Activated CD8-positive, alpha-beta T cell treated with anti-CD3 and anti-CD28 coated beads for 36 hours (primary cell): ENCODE measurements at regions not wholly inside any gene's neighbourhood (a gene's known extent, or its start where the extent isn't known, plus 50 kb on each side); places are given as distances from the start of the nearest gene placed in this dataset.
"Not testable (repeated sequence)": the region's sequence is repeated elsewhere in the genome, so short reads cannot be mapped to it uniquely, and the experiment has no call there.

Experiments used
- ATAC-seq: fragments of 200-7000 bp; cut with Tn5 transposase; one replicate; pipeline ENCODE4 v1.10.0; 2021; ENCODE audit warnings: mild to moderate bottlenecking, moderate library complexity
- CTCF ChIA-PET: fragments of 350-600 bp; sonication (Branson Sonifier 250); formaldehyde crosslinking; loops from one replicate; lab custom pipeline; 2021; ENCODE audit warnings: antibody characterized with exemption; lab: Charles Lee
- POLR2A ChIA-PET: fragments of 350-600 bp; sonication (Branson Sonifier 250); formaldehyde crosslinking; loops from one replicate; lab custom pipeline; 2021; ENCODE audit warnings: antibody characterized with exemption; lab: Charles Lee
- DNase-seq: peaks from one replicate; pipeline ENCODE4 v3.0.0-alpha.2; 2020
- H3K27ac Mint-ChIP-seq: one replicate; pipeline ENCODE4 v1.8.0; 2021; ENCODE audit warnings: mild to moderate bottlenecking, mixed read lengths
- H3K27me3 Mint-ChIP-seq: one replicate; pipeline ENCODE4 v1.8.0; 2021; ENCODE audit warnings: mixed read lengths
- H3K36me3 Mint-ChIP-seq: one replicate; pipeline ENCODE4 v1.8.0; 2021; ENCODE audit warnings: low read depth, mixed read lengths
- H3K4me1 Mint-ChIP-seq: one replicate; pipeline ENCODE4 v1.8.0; 2021; ENCODE audit warnings: low read depth, mixed read lengths
- H3K4me3 Mint-ChIP-seq: one replicate; pipeline ENCODE4 v1.8.0; 2021; ENCODE audit warnings: mild to moderate bottlenecking, moderate library complexity, mixed read lengths
- H3K9me3 Mint-ChIP-seq: one replicate; pipeline ENCODE4 v1.8.0; 2021; ENCODE audit warnings: mixed read lengths
- intact Hi-C: fragments of 100-400 bp; cut with micrococcal nuclease; formaldehyde crosslinking; loops from one replicate; pipeline ENCODE4 v1.10.0; 2022
- TF ChIP-seq, protein P1 (sequence below): fragments of 200-600 bp; IDR thresholded peaks from one replicate; pipeline ENCODE4 v1.8.0; 2022; ENCODE audit warnings: antibody characterized with exemption, mild to moderate bottlenecking

DNA sequence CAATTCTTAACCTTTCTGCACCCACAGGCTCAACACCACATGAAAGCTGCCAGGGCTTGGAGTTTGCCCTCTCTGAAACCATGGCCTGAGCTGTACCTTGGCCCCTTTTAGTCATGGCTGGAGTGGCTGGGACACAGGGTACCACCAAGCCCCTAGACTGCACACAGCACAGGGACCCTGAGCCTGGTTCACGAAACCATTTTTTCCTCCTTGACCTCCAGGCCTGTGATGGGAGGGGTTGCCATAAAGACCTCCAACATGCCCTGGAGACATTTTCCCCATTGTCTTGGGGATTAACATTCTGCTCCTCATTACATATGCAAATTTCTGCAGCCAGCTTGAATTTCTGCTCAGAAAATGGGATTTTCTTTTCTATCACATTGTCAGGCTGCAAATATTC, 113.4 kb downstream of the XPNPEP1 start:
- POLR2A ChIA-PET, ATAC-seq, DNase-seq, H3K27ac Mint-ChIP-seq, H3K27me3 Mint-ChIP-seq, intact Hi-C loops, H3K4me1 Mint-ChIP-seq, H3K36me3 Mint-ChIP-seq, H3K4me3 Mint-ChIP-seq: not testable (repeated sequence)
- CTCF ChIA-PET, result interaction anchor here (1.1 kb wide), 1 partner anchor 14 kb away, joined by 3 read pairs; no protein-coding TSS in a partner anchor
- peaks cover 15% of the 10 kb centered on the region for H3K9me3 Mint-ChIP-seq

DNA sequence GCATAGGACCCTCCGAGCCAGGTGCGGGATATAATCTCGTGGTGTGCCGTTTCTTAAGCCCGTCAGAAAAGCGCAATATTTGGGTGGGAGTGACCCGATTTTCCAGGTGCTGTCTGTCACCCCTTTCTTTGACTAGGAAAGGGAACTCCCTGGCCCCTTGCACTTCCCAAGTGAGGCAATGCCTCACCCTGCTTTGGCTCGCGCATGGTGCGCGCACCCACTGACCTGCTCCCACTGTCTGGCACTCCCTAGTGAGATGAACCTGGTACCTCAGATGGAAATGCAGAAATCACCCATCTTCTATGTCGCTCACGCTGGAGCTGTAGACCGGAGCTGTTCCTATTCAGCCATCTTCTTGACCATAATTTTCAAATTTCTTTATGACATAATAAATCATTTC, 122.1 kb downstream of the XPNPEP1 start:
- H3K36me3 Mint-ChIP-seq, CTCF ChIA-PET, H3K9me3 Mint-ChIP-seq, H3K4me1 Mint-ChIP-seq, ATAC-seq, H3K27ac Mint-ChIP-seq, DNase-seq, POLR2A ChIA-PET, intact Hi-C loops, H3K4me3 Mint-ChIP-seq: not testable (repeated sequence)
- peaks cover 14% of the 10 kb centered on the region for H3K27me3 Mint-ChIP-seq

DNA sequence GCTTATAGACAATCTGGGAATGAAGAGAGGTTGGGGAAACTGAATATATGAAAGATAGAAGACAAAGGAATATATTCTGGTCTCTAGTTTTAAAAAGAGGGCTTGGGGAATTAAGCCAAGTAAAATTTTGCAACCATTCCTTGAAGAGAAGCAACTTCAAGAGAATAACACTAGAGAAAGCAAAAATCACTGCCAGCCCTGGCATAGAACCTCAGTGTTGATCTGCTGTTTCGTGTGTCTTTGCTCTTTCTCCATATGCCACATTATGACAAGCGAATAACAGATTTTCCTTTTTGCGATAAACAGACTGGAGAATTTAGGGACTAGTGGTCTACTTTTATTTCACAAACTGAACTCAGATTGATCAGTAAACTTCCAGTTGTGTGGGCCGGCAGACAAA, 132.7 kb downstream of the XPNPEP1 start:
- H3K9me3 Mint-ChIP-seq, result peaks cover 6% of the 10 kb centered on the region
- POLR2A ChIA-PET, result interaction anchor here (0.6 kb wide), 1 partner anchor 650 kb away, joined by 3 read pairs; no protein-coding TSS in a partner anchor
- DNase-seq (no peak), ATAC-seq (no peak)
- CTCF ChIA-PET, result no interaction called here
- H3K36me3 Mint-ChIP-seq, result no peaks in the 10 kb centered on the region
- TF ChIP-seq, protein P1, sequence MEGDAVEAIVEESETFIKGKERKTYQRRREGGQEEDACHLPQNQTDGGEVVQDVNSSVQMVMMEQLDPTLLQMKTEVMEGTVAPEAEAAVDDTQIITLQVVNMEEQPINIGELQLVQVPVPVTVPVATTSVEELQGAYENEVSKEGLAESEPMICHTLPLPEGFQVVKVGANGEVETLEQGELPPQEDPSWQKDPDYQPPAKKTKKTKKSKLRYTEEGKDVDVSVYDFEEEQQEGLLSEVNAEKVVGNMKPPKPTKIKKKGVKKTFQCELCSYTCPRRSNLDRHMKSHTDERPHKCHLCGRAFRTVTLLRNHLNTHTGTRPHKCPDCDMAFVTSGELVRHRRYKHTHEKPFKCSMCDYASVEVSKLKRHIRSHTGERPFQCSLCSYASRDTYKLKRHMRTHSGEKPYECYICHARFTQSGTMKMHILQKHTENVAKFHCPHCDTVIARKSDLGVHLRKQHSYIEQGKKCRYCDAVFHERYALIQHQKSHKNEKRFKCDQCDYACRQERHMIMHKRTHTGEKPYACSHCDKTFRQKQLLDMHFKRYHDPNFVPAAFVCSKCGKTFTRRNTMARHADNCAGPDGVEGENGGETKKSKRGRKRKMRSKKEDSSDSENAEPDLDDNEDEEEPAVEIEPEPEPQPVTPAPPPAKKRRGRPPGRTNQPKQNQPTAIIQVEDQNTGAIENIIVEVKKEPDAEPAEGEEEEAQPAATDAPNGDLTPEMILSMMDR, result no peak
- intact Hi-C loops, result no loop called here
- peaks cover 10% of the 10 kb centered on the region for H3K27me3 Mint-ChIP-seq
- no peak overlapping the region for H3K4me3 Mint-ChIP-seq
- H3K4me1 Mint-ChIP-seq, result no peaks in the 10 kb centered on the region
- H3K27ac Mint-ChIP-seq, result no peak overlapping the region

DNA sequence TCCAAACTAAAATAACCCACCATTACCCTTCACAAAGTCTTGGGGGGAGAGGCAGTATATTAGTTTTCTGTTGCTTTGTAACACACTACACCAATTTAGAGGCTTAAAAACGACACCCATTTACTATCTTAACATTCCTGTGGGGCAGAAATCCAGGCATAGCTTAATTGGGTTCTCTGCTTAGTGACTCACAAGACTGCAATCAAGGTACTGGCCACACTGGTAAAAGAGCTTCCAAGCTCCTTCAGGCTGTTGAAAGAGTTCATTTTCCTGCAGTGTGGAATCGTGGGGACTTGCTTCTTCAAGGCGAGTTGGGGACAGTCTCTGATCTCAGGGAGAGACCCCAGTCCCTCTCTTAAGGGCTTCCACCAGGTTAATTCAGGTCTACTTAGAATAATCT, 139.1 kb downstream of the XPNPEP1 start:
- intact Hi-C loops, result no loop called here
- H3K4me3 Mint-ChIP-seq, result no peak overlapping the region
- H3K27ac Mint-ChIP-seq, result no peak overlapping the region
- no peaks in the 10 kb centered on the region for H3K36me3 Mint-ChIP-seq
- ATAC-seq (no peak), DNase-seq (no peak)
- ChIA-PET CTCF (no interaction called here), POLR2A (no interaction called here)
- TF ChIP-seq, protein P1, result no peak
- peaks cover 4% of the 10 kb centered on the region for H3K27me3 Mint-ChIP-seq
- H3K4me1 Mint-ChIP-seq, result no peaks in the 10 kb centered on the region
- no peaks in the 10 kb centered on the region for H3K9me3 Mint-ChIP-seq

DNA sequence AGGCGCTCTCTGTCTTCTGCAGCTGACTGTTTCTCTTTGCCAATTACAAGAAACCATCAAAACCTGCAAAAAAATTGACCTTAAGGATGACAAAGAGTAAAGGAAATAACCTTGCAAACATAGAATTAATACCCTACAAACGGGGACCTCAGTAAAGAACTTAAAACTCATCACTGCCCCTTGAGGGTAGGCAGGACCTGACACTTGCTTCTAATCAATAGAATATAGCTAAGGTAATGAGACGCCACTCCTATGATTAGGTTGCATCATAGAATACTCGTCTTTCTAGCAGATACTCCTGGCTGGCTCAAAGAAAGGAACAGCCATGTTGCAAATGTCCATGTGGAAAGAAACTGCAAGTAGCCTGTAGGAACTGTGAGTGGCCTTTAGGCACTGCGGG, 140.0 kb downstream of the XPNPEP1 start:
- ChIA-PET POLR2A (no interaction called here), CTCF (interaction anchor here (1.2 kb wide), 1 partner anchor 10 kb away, joined by 5 read pairs; no protein-coding TSS in a partner anchor)
- Mint-ChIP-seq H3K4me1 (no peaks in the 10 kb centered on the region), H3K9me3 (no peaks in the 10 kb centered on the region), H3K4me3 (no peak overlapping the region), H3K27ac (no peak overlapping the region), H3K27me3 (peaks cover 2% of the 10 kb centered on the region), H3K36me3 (no peaks in the 10 kb centered on the region)
- ATAC-seq, result no peak
- TF ChIP-seq, protein P1, result no peak
- no peak for DNase-seq
- intact Hi-C loops, result no loop called here

DNA sequence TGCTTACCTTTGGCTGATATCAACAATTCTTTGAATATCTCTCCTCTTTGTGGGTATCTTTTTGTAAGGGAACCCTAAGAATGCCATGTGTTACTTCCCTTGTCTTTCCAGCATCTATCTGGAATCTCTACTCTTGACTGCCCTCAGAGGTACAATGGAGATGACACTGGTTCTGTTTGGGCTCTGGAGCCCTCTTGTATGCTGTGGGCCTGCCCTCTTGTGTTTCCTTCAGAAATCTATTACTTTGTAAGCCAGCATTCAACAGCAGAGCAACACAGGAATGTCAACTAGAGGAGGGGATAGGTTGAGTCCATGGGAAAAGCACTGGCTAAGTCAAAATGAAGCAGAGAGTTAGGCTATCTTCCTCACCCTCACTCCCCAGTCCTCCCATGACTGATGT, 142.3 kb downstream of the XPNPEP1 start:
- TF ChIP-seq, protein P1, result no peak
- no peak for ATAC-seq
- ChIA-PET POLR2A (no interaction called here), CTCF (no interaction called here)
- H3K27ac Mint-ChIP-seq, result no peak overlapping the region
- H3K4me1 Mint-ChIP-seq, result no peaks in the 10 kb centered on the region
- no peak overlapping the region for H3K4me3 Mint-ChIP-seq
- H3K36me3 Mint-ChIP-seq, result no peaks in the 10 kb centered on the region
- intact Hi-C loops, result no loop called here
- no peaks in the 10 kb centered on the region for H3K9me3 Mint-ChIP-seq
- H3K27me3 Mint-ChIP-seq, result peaks cover 4% of the 10 kb centered on the region
- no peak for DNase-seq
